ENCODE measurements at regions not wholly inside any gene's neighbourhood (a gene's known extent, or its start where the extent isn't known, plus 50 kb on each side); places are given as distances from the start of the nearest gene placed in this dataset.

DNA sequence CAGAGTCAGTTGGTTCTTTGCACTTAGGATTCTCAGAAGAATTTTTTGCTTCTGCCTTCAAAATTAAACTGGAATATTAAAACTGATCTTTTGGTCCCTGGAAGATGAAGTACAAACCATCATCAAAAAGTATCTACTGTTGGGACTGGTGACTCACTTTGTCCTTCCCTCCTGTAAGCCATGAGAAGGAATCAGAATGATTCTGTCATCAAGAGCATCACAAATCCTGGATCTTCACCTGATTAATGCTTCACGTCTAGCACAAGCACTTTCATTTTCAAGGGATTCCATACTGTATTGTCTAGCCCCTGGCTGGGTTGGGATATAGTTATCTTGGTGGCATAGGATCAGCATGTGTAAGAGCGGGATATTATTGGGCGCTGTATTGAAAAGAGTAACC lies 69.3 kb upstream of the CYP1B1 start:
- no peak for TF ChIP-seq ZNF317 (CRISPR knock-in tag; IDR thresholded peaks at IDR 0.05; ENCODE audit: borderline replicate concordance, low read depth)
- no peak for TF ChIP-seq FOXP4 (CRISPR knock-in tag; IDR thresholded peaks at IDR 0.05)
- TF ChIP-seq KAT7 (CRISPR knock-in tag; IDR thresholded peaks at IDR 0.05; ENCODE audit: borderline replicate concordance), result no peak
- TF ChIP-seq ARID4B (CRISPR knock-in tag; IDR thresholded peaks at IDR 0.05; ENCODE audit: borderline replicate concordance), result no peak
- no peak for TF ChIP-seq ATF3 (CRISPR knock-in tag; conservative IDR thresholded peaks at IDR 0.05)
- no peak for TF ChIP-seq ZNF425 (CRISPR knock-in tag; conservative IDR thresholded peaks at IDR 0.05)
- POLR2A ChIA-PET, result no interaction called here
- DNase-seq (ENCODE audit: low spot score) (no peak), ATAC-seq (no peak)
- Mint-ChIP-seq H3K27me3 (ENCODE audit: low read depth) (no peaks in the 10 kb centered on the region), H3K36me3 (no peaks in the 10 kb centered on the region), H3K4me1 (peaks cover 12% of the 10 kb centered on the region), H3K9me3 (peaks cover 9% of the 10 kb centered on the region), H3K27ac (no peak overlapping the region), H3K4me3 (no peak overlapping the region)
- CTCF ChIA-PET, result no interaction called here

DNA sequence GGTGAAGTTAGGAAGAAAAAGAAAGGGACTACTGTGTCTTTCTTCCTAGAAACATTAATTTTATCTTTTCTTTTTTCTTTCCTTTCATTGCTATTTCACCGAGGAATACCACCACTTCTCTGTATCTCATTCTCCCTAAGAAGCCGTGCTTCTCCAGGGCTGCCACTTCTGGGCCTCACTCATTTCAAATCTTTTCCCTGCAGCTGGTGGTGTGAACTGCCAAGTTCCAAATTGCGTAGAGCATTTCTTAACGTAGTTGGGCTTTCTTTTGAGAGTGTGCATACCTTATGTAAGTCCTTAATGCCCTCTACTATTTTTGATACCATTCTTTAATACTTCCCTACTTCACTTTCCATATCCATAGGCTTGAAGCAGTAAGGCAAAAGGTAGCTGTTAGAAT lies 66.7 kb upstream of the CYP1B1 start:
- H3K4me1 Mint-ChIP-seq, result peaks cover 12% of the 10 kb centered on the region

More for the DNA sequence above, 66.7 kb upstream of the CYP1B1 start:
- DNase-seq (ENCODE audit: low spot score) (no peak), ATAC-seq (no peak)
- Mint-ChIP-seq H3K4me3 (no peak overlapping the region), H3K27ac (no peak overlapping the region), H3K36me3 (peaks cover 12% of the 10 kb centered on the region), H3K9me3 (peaks cover 18% of the 10 kb centered on the region), H3K27me3 (ENCODE audit: low read depth) (peaks cover 5% of the 10 kb centered on the region)
- TF ChIP-seq ZNF423 (CRISPR knock-in tag; IDR thresholded peaks at IDR 0.05), result no peak
- no peak for TF ChIP-seq E2F4 (CRISPR knock-in tag; IDR thresholded peaks at IDR 0.05; ENCODE audit: borderline replicate concordance, low read depth)
- no peak for TF ChIP-seq MXD4 (CRISPR knock-in tag; IDR thresholded peaks at IDR 0.05; ENCODE audit: borderline replicate concordance)
- TF ChIP-seq, protein P1, sequence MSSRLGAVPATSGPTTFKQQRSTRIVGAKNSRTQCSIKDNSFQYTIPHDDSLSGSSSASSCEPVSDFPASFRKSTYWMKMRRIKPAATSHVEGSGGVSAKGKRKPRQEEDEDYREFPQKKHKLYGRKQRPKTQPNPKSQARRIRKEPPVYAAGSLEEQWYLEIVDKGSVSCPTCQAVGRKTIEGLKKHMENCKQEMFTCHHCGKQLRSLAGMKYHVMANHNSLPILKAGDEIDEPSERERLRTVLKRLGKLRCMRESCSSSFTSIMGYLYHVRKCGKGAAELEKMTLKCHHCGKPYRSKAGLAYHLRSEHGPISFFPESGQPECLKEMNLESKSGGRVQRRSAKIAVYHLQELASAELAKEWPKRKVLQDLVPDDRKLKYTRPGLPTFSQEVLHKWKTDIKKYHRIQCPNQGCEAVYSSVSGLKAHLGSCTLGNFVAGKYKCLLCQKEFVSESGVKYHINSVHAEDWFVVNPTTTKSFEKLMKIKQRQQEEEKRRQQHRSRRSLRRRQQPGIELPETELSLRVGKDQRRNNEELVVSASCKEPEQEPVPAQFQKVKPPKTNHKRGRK (CRISPR knock-in tag; IDR thresholded peaks at IDR 0.05; ENCODE audit: borderline replicate concordance), result no peak
- TF ChIP-seq ZNF121 (CRISPR knock-in tag; IDR thresholded peaks at IDR 0.05), result no peak
- no peak for TF ChIP-seq NFE2L1 (CRISPR knock-in tag; IDR thresholded peaks at IDR 0.05)
- TF ChIP-seq ZNF219 (CRISPR knock-in tag; IDR thresholded peaks at IDR 0.05; ENCODE audit: borderline replicate concordance), result no peak
- no peak for TF ChIP-seq ATF1 (CRISPR knock-in tag; IDR thresholded peaks at IDR 0.05)
- no peak for TF ChIP-seq ETV6 (CRISPR knock-in tag; IDR thresholded peaks at IDR 0.05)
- no peak for TF ChIP-seq FOXP1 (CRISPR knock-in tag; IDR thresholded peaks at IDR 0.05; ENCODE audit: borderline replicate concordance)
- ChIA-PET CTCF (no interaction called here), POLR2A (interaction anchor here (0.6 kb wide), 1 partner anchor 14 kb away, joined by 3 read pairs; no protein-coding TSS in a partner anchor)
